PC-9 (cell line): ENCODE measurements at regions not wholly inside any gene's neighbourhood (a gene's known extent, or its start where the extent isn't known, plus 50 kb on each side); places are given as distances from the start of the nearest gene placed in this dataset.

ENCODE experiments used
- BruUV-seq: library from RNA; stranded (reverse); fragments of 400-500 nt; replicated peaks from 2 replicates; lab custom pipeline; 2021; lab: Mats Ljungman, UMichigan
- CTCF ChIA-PET: fragments of 300-600 bp; sonication (Branson Sonifier 250); formaldehyde crosslinking; loops from one replicate; lab custom pipeline; 2022; ENCODE audit warnings: antibody characterized with exemption; lab: Charles Lee
- POLR2A ChIA-PET: fragments of 300-600 bp; sonication (Branson Sonifier 250); formaldehyde crosslinking; loops from one replicate; lab custom pipeline; 2022; ENCODE audit warnings: antibody characterized with exemption; ENCODE audit not compliant: unreplicated experiment; lab: Charles Lee
- DNase-seq, 2 experiments: peaks; one replicate each; pipeline versions ENCODE4 v3.0.0 to v3.0.0-alpha.2; 2015 to 2022; ENCODE audit warnings: mixed read lengths in 1 of 2
- H2AFZ ChIP-seq: fragments of 200-600 bp; sonication (generic); 2 replicates; pipeline ENCODE4 v1.8.1; 2017; ENCODE audit warnings: antibody characterized with exemption
- H3F3A ChIP-seq: fragments of 200-600 bp; sonication (generic); 2 replicates; pipeline ENCODE4 v1.8.1; 2017; ENCODE audit warnings: antibody characterized with exemption, mild to moderate bottlenecking, low read depth; ENCODE audit not compliant: insufficient read depth
- H3K27ac ChIP-seq: fragments of 200-600 bp; sonication (generic); 2 replicates; pipeline ENCODE4 v1.6.1; 2016; ENCODE audit warnings: mixed run types
- H3K27me3 ChIP-seq: fragments of 200-600 bp; sonication (generic); 2 replicates; pipeline ENCODE4 v1.6.1; 2016; ENCODE audit warnings: low read depth, mixed run types; ENCODE audit not compliant: insufficient read depth
- H3K36me3 ChIP-seq: fragments of 200-600 bp; sonication (generic); 2 replicates; pipeline ENCODE4 v1.6.1; 2016; ENCODE audit warnings: low read depth, mixed run types
- H3K4me1 ChIP-seq: fragments of 200-600 bp; sonication (generic); replicated peaks from 2 replicates; pipeline ENCODE4 v1.6.1; 2016; ENCODE audit warnings: mixed run types; ENCODE audit not compliant: insufficient read depth
- H3K4me2 ChIP-seq: fragments of 200-600 bp; sonication (generic); 2 replicates; pipeline ENCODE4 v1.6.1; 2017; ENCODE audit warnings: mixed run types
- H3K4me3 ChIP-seq: fragments of 200-600 bp; sonication (generic); 2 replicates; pipeline ENCODE4 v1.6.1; 2016; ENCODE audit warnings: mixed run types
- H3K79me2 ChIP-seq: fragments of 200-600 bp; sonication (generic); 2 replicates; pipeline ENCODE4 v1.6.1; 2017; ENCODE audit warnings: low read depth, mixed run types
- H3K9me2 ChIP-seq: fragments of 200-600 bp; sonication (generic); 2 replicates; pipeline ENCODE4 v1.8.1; 2017; ENCODE audit warnings: mild to moderate bottlenecking; ENCODE audit not compliant: insufficient read depth
- H3K9me3 ChIP-seq: fragments of 200-600 bp; sonication (generic); 2 replicates; pipeline ENCODE4 v1.8.1; 2016; ENCODE audit warnings: low read depth; ENCODE audit not compliant: insufficient read depth
- H4K20me1 ChIP-seq: fragments of 200-600 bp; sonication (generic); 2 replicates; pipeline ENCODE4 v1.8.1; 2017; ENCODE audit not compliant: insufficient read depth
- EZH2 ChIP-seq: fragments of 200-600 bp; sonication (generic); IDR thresholded peaks from 2 replicates; pipeline ENCODE4 v1.8.0; 2017; ENCODE audit warnings: antibody characterized with exemption, low read depth
- intact Hi-C: fragments of 100-400 bp; cut with micrococcal nuclease; formaldehyde crosslinking; loops from one replicate; pipeline ENCODE4 v1.10.0; 2022; ENCODE audit not compliant: unreplicated experiment
- TF ChIP-seq, protein P1 (sequence below): fragments of 200-600 bp; sonication (generic); conservative IDR thresholded peaks from 2 replicates; pipeline ENCODE4 v1.6.1; 2017; ENCODE audit warnings: mixed run types, antibody characterized with exemption, mild to moderate bottlenecking, moderate library complexity

DNA sequence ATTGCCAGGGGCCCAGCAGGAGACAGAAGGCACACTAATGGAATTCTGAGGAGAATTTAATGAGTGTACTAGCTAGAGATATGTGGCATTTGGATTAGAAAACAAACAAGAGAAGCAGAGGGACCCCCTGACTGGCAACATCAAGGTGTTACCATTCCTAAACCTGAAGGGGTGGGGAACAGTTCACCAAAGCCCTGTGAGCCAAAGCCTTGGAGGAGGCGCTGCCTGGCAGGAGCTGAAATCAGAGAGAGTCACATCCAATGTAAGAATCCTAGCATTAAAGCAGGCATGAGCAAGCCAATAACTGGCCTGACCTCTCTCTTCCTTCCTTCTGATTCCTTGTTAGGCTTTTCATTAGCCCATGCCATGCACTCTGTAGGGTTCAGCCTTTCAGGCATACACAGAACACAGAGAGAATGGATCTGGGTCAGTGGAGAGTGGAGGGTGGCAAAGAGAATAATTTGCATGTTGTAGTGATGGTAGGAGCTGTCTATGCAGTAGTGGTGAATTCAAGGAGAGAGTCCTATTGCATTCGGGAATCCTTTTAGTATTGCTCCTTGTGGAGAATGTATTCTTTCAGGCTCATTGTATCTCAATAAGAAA is 367.2 kb upstream of the MAN1A1 start:
- H3K4me3 ChIP-seq, result no peak overlapping the region
- peaks cover 21% of the 10 kb centered on the region for H3F3A ChIP-seq
- no peaks in the 10 kb centered on the region for H4K20me1 ChIP-seq
- no peak for DNase-seq
- no peaks in the 10 kb centered on the region for H3K27me3 ChIP-seq
- peak overlapping the region; percentile 36; the same call in 1 of the 2 replicates for H2AFZ ChIP-seq
- intact Hi-C loops, result no loop called here
- peak overlapping the region; percentile 64 for H3K4me2 ChIP-seq
- H3K36me3 ChIP-seq, result no peaks in the 10 kb centered on the region
- peak overlapping the region; percentile 83 for H3K27ac ChIP-seq
- TF ChIP-seq, protein P1, sequence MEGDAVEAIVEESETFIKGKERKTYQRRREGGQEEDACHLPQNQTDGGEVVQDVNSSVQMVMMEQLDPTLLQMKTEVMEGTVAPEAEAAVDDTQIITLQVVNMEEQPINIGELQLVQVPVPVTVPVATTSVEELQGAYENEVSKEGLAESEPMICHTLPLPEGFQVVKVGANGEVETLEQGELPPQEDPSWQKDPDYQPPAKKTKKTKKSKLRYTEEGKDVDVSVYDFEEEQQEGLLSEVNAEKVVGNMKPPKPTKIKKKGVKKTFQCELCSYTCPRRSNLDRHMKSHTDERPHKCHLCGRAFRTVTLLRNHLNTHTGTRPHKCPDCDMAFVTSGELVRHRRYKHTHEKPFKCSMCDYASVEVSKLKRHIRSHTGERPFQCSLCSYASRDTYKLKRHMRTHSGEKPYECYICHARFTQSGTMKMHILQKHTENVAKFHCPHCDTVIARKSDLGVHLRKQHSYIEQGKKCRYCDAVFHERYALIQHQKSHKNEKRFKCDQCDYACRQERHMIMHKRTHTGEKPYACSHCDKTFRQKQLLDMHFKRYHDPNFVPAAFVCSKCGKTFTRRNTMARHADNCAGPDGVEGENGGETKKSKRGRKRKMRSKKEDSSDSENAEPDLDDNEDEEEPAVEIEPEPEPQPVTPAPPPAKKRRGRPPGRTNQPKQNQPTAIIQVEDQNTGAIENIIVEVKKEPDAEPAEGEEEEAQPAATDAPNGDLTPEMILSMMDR, result no peak
- no peak for TF ChIP-seq EZH2
- no peaks in the 10 kb centered on the region for H3K79me2 ChIP-seq
- peaks cover 45% of the 10 kb centered on the region for H3K4me1 ChIP-seq
- ChIA-PET CTCF (no interaction called here), POLR2A (no interaction called here)
- BruUV-seq, result no TSS peak
- H3K9me2 ChIP-seq, result no peaks in the 10 kb centered on the region; the same call in 1 of the 2 replicates
- H3K9me3 ChIP-seq, result no peaks in the 10 kb centered on the region; the same call in 1 of the 2 replicates

DNA sequence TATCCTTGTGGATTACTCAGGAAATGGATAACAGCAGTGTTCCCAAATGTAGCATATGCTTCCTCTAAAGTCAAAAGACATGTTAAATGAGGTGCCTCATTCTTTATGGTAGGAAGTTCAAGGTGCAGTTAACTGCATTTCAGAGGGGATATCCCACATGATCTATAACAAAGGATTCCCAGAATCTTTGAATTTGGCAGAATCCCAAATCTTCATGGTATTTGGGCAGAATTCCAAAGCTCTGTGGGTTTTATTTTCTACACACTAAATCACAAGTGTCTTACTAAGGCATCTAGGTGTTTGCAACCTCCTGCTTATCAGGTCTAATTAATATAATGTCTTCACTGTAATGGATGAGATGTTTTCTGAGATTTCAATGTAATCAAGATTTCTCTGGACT is 364.3 kb upstream of the MAN1A1 start:
- H3K36me3 ChIP-seq, result no peaks in the 10 kb centered on the region

GRCh38 chr6:119686644-119687043 is 337.1 kb upstream of the MAN1A1 start:
- TF ChIP-seq, protein P1, result no peak
- TF ChIP-seq EZH2, result no peak
- Histone ChIP-seq H3K27ac (no peak overlapping the region), H3K79me2 (no peaks in the 10 kb centered on the region), H4K20me1 (no peaks in the 10 kb centered on the region), H3K4me3 (no peak overlapping the region), H3K27me3 (no peaks in the 10 kb centered on the region), H3K4me1 (peaks cover 10% of the 10 kb centered on the region), H3K36me3 (no peaks in the 10 kb centered on the region), H3K4me2 (no peak overlapping the region), H3K9me3 (peaks cover 6% of the 10 kb centered on the region; the same call in 1 of the 2 replicates), H2AFZ (no peak overlapping the region), H3F3A (no peaks in the 10 kb centered on the region), H3K9me2 (no peaks in the 10 kb centered on the region)
- DNase-seq, result no peak
- BruUV-seq, result no TSS peak
- CTCF ChIA-PET, result no interaction called here
- intact Hi-C loops, result no loop called here
- POLR2A ChIA-PET, result no interaction called here

More for the DNA sequence above, 364.3 kb upstream of the MAN1A1 start:
- H3K79me2 ChIP-seq, result no peaks in the 10 kb centered on the region
- no TSS peak for BruUV-seq
- H3K4me3 ChIP-seq, result no peak overlapping the region
- peaks cover 35% of the 10 kb centered on the region for H3K4me1 ChIP-seq
- H2AFZ ChIP-seq, result no peak overlapping the region
- no peak for DNase-seq
- TF ChIP-seq, protein P1, result no peak
- no peak for TF ChIP-seq EZH2
- peaks cover 17% of the 10 kb centered on the region for H3F3A ChIP-seq
- H3K27ac ChIP-seq, result no peak overlapping the region
- H3K9me2 ChIP-seq, result no peaks in the 10 kb centered on the region; the same call in 1 of the 2 replicates
- H3K9me3 ChIP-seq, result peaks cover 2% of the 10 kb centered on the region; the same call in 1 of the 2 replicates
- ChIA-PET CTCF (no interaction called here), POLR2A (no interaction called here)
- H3K27me3 ChIP-seq, result no peaks in the 10 kb centered on the region
- H4K20me1 ChIP-seq, result no peaks in the 10 kb centered on the region
- intact Hi-C loops, result no loop called here
- no peak overlapping the region for H3K4me2 ChIP-seq
